Heart left ventricle (tissue), 16 donors: ENCODE measurements at regions not wholly inside any gene's neighbourhood (a gene's known extent, or its start where the extent isn't known, plus 50 kb on each side); places are given as distances from the start of the nearest gene placed in this dataset.
"Not testable (repeated sequence)": the region's sequence is repeated elsewhere in the genome, so short reads cannot be mapped to it uniquely, and the experiment has no call there.

Source experiments
- ATAC-seq, 4 donors: fragments of 200-7000 bp; cut with Tn5 transposase; one replicate each; pipeline ENCODE4 v1.9.1; 2020 to 2022; ENCODE audit warnings: moderate library complexity in 4 of 4, mild to moderate bottlenecking in 3 of 4, moderate number of reproducible peaks in 1 of 4
- DNase-seq, 5 donors: peaks; one replicate each; pipeline ENCODE4 v3.0.0-alpha.2; 2020
- H3K27ac ChIP-seq, 12 donors: fragments of 200-600 bp; sonication (generic) in 4 of 12; one replicate each; pipeline versions ENCODE4 v1.5.0 to v1.8.0; 2016 to 2022; ENCODE audit warnings: mild to moderate bottlenecking in 2 of 12
- H3K27me3 ChIP-seq, 9 donors: fragments of 200-600 bp; sonication (generic) in 2 of 9; one replicate each; pipeline versions ENCODE4 v1.5.1 to v1.8.0; 2016 to 2022; ENCODE audit warnings: mild to moderate bottlenecking in 3 of 9
- H3K36me3 ChIP-seq, 9 donors: fragments of 200-600 bp; sonication (generic) in 2 of 9; one replicate each; pipeline versions ENCODE4 v1.5.0 to v1.8.0; 2018 to 2022; ENCODE audit warnings: mild to moderate bottlenecking in 2 of 9
- H3K4me1 ChIP-seq, 12 donors: fragments of 200-600 bp; sonication (generic) in 4 of 12; one replicate each; pipeline versions ENCODE4 v1.5.0 to v1.8.0; 2016 to 2022; ENCODE audit warnings: mild to moderate bottlenecking in 3 of 12
- H3K4me3 ChIP-seq, 12 donors: fragments of 200-600 bp; sonication (generic) in 4 of 12; one replicate each; pipeline versions ENCODE4 v1.5.0 to v1.8.0; 2017 to 2022; ENCODE audit warnings: mild to moderate bottlenecking in 9 of 12, moderate library complexity in 4 of 12
- H3K9me3 ChIP-seq, 12 donors: fragments of 200-600 bp; sonication (generic) in 4 of 12; one replicate each; pipeline versions ENCODE4 v1.5.0 to v1.8.0; 2016 to 2022; ENCODE audit warnings: mild to moderate bottlenecking in 1 of 12
- CTCF ChIP-seq, 12 donors: fragments of 200-600 bp; sonication (generic) in 4 of 12; IDR thresholded peaks; one replicate each; pipeline versions ENCODE4 v1.5.0 to v1.8.0; 2018 to 2022; ENCODE audit warnings: antibody characterized with exemption in 12 of 12, mild to moderate bottlenecking in 5 of 12
- POLR2A ChIP-seq, 2 donors: fragments of 450-650 bp; IDR thresholded peaks; one replicate each; pipeline ENCODE4 v1.6.1; 2017; ENCODE audit warnings: antibody characterized with exemption in 2 of 2, mild to moderate bottlenecking in 2 of 2, moderate library complexity in 2 of 2
- WGBS, 4 donors: extraction: QIAGEN DNeasy Blood & Tissue Kit in 2 of 4; methylation state at CpG; one replicate each; pipeline versions ENCODE4 v1.1.5 to v1.1.7; 2013 to 2018; 5-methylcytosine and 5-hydroxymethylcytosine counted together
- intact Hi-C, 10 donors: fragments of 100-400 bp; cut with DNase I; formaldehyde crosslinking; loops; one replicate each; pipeline versions ENCODE4 v1.11.1 to v1.14.2; 2022
- donor health status: ischemic (EF 13 %, LVEDD 7.1; RV severe dilation, severe dysfunction).
- donor health status: healthy with polysubstance abuse.
- donor health status: DM: no; HTN: yes; CAD: no.
- donor health status: DM: no; HTN: no; CAD: no.
- donor health status: ischemic (EF 25% LVEDD 6.9; RV normal size, moderate dysfunction).
- donor health status: ischemic (EF 25% LVEDD 5.7; RV mildly dilated, moderate dysfunction).
- donor health status: healthy.
- donor health status: DM: yes; HTN: yes; CAD: no.
- donor health status: ischemic (EF 35%, LVEDD 5.7; RV mildly dilated, moderate dysfunction).
- donor health status: nonischemic (EF 11% LVEDD 7.7; RV severe dilation, severe dysfunction).
- donor health status: DM: yes; HTN: yes; CAD: no.
- donor health status: PGD.
- donor health status: ischemic (EF 29% LVEDD 5.4; RV normal size, mild dysfunction).
- donor health status: nonischemic (EF 23%, LVEDD 6.1; RV moderate dilation, normal function).

GRCh38 chr9:63823375-63824201 is 1461.4 kb downstream of the FOXD4L5 start:
- peak; percentile 80 to 95 (median 84) for ATAC-seq
- H3K27me3 ChIP-seq, DNase-seq, H3K9me3 ChIP-seq, H3K4me1 ChIP-seq, H3K36me3 ChIP-seq, H3K27ac ChIP-seq, H3K4me3 ChIP-seq, intact Hi-C loops: not testable (repeated sequence)
- 49 to 66% (median 57%) methylated on average over 8 of the region's 8 CpGs for WGBS, 4 donors

- H3K27ac ChIP-seq, DNase-seq, H3K4me1 ChIP-seq, H3K36me3 ChIP-seq, intact Hi-C loops, H3K4me3 ChIP-seq, H3K27me3 ChIP-seq: not testable (repeated sequence)
- peak in 3 of 4 donors; percentile 20 to 55 (median 36) for ATAC-seq
- 54 to 65% (median 61%) methylated on average over 6 of the region's 6 CpGs for WGBS, 4 donors
- H3K9me3 ChIP-seq: peaks cover 0 to 11% (median 0%) of the 10 kb centered on the region in 12 donors
These were observed 1462.2 kb downstream of the FOXD4L5 start for GRCh38 chr9:63822615-63823374.

GRCh38 chr9:63821293-63821692 is 1463.7 kb downstream of the FOXD4L5 start:
- DNase-seq, H3K4me1 ChIP-seq, intact Hi-C loops, H3K36me3 ChIP-seq, ATAC-seq, H3K27ac ChIP-seq, H3K4me3 ChIP-seq: not testable (repeated sequence)
- H3K27me3 ChIP-seq: peaks cover 0 to 16% (median 5%) of the 10 kb centered on the region in 9 donors
- peaks cover 0 to 21% (median 0%) of the 10 kb centered on the region in 12 donors for H3K9me3 ChIP-seq
- WGBS, 4 donors: 60 to 68% (median 64%) methylated on average over 10 of the region's 10 CpGs

- intact Hi-C loops, DNase-seq, H3K36me3 ChIP-seq, H3K4me1 ChIP-seq, H3K4me3 ChIP-seq, H3K27ac ChIP-seq, ATAC-seq: not testable (repeated sequence)
- peaks cover 0 to 21% (median 0%) of the 10 kb centered on the region in 12 donors for H3K9me3 ChIP-seq
- WGBS, 4 donors: 74 to 80% (median 76%) methylated on average over 13 of the region's 13 CpGs
- H3K27me3 ChIP-seq: peaks cover 0 to 16% (median 5%) of the 10 kb centered on the region in 9 donors
These were observed 1464.1 kb downstream of the FOXD4L5 start for GRCh38 chr9:63820882-63821281.

GRCh38 chr9:63820383-63820782 is 1464.6 kb downstream of the FOXD4L5 start:
- H3K4me3 ChIP-seq, H3K36me3 ChIP-seq, intact Hi-C loops, DNase-seq, ATAC-seq, H3K27ac ChIP-seq, H3K4me1 ChIP-seq: not testable (repeated sequence)
- Histone ChIP-seq H3K9me3 (peaks cover 0 to 21% (median 0%) of the 10 kb centered on the region in 12 donors), H3K27me3 (peaks cover 0 to 16% (median 5%) of the 10 kb centered on the region in 9 donors)
- 85 to 91% (median 89%) methylated on average over 3 of the region's 3 CpGs for WGBS, 4 donors

- Histone ChIP-seq H3K27me3 (peaks cover 0 to 20% (median 8%) of the 10 kb centered on the region in 9 donors), H3K27ac (no peak overlapping the region), H3K9me3 (peaks cover 0 to 31% (median 2%) of the 10 kb centered on the region in 12 donors), H3K4me3 (peak overlapping the region in 5 of 12 donors; percentile 20 to 52 (median 38)), H3K36me3 (no peaks in the 10 kb centered on the region), H3K4me1 (peaks cover 0 to 5% (median 0%) of the 10 kb centered on the region in 12 donors)
- 29 to 48% (median 38%) methylated on average over 39 to 41 of the region's 41 CpGs for WGBS, 4 donors
- DNase-seq (peak; percentile 46 to 85 (median 56)), ATAC-seq (peak; percentile 21 to 63 (median 49))
- no peak for TF ChIP-seq POLR2A (IDR thresholded peaks at IDR 0.05)
- TF ChIP-seq CTCF (IDR thresholded peaks at IDR 0.05): no peak
- intact Hi-C loops: no loop called here
These were observed 1467.1 kb downstream of the FOXD4L5 start for GRCh38 chr9:63817622-63818518.
